Fibroblast of lung (primary cell): ENCODE measurements at regions not wholly inside any gene's neighbourhood (a gene's known extent, or its start where the extent isn't known, plus 50 kb on each side); places are given as distances from the start of the nearest gene placed in this dataset.

Experiments
- DNase-seq, 2 donors: peaks; one replicate each; pipeline versions ENCODE4 v3.0.0 to v3.0.0-alpha.2; 2010; ENCODE audit warnings: low read depth in 2 of 2
- H2AFZ ChIP-seq: 2 replicates; pipeline ENCODE4 v1.5.1; 2012; ENCODE audit warnings: low read length, control low read depth, inconsistent platforms
- H3K27ac ChIP-seq: 2 replicates; pipeline ENCODE4 v1.5.1; 2011; ENCODE audit warnings: low read length, control low read depth; ENCODE audit not compliant: insufficient read depth
- H3K27me3 ChIP-seq: 2 replicates; pipeline ENCODE4 v1.5.1; 2011; ENCODE audit warnings: mild to moderate bottlenecking, low read length; ENCODE audit not compliant: control insufficient read depth, insufficient read depth
- H3K36me3 ChIP-seq: 2 replicates; pipeline ENCODE4 v1.5.1; 2011; ENCODE audit warnings: low read length; ENCODE audit not compliant: control insufficient read depth, insufficient read depth
- H3K4me1 ChIP-seq: 2 replicates; pipeline ENCODE4 v1.5.1; 2011; ENCODE audit warnings: low read length; ENCODE audit not compliant: control insufficient read depth, insufficient read depth; ENCODE audit errors: extremely low read depth
- H3K4me2 ChIP-seq: 2 replicates; pipeline ENCODE4 v1.5.1; 2011; ENCODE audit warnings: low read length, control low read depth; ENCODE audit not compliant: insufficient read depth; ENCODE audit errors: extremely low read depth
- H3K4me3 ChIP-seq, 4 experiments: fragments of 200-600 bp in 1 of 4; sonication (generic) in 1 of 4; replicated peaks in 1 of 4; 2 replicates each; pipeline ENCODE4 v1.5.1; 2011 to 2016; ENCODE audit warnings: low read length in 4 of 4, low read depth in 3 of 4, mild to moderate bottlenecking in 3 of 4, control low read depth in 2 of 4, inconsistent platforms in 1 of 4, mixed read lengths in 1 of 4; ENCODE audit not compliant: insufficient read depth in 1 of 4; ENCODE audit errors: control extremely low read depth in 1 of 4
- H3K79me2 ChIP-seq: 2 replicates; pipeline ENCODE4 v1.5.1; 2012; ENCODE audit warnings: mild to moderate bottlenecking, low read length, inconsistent platforms; ENCODE audit not compliant: control insufficient read depth, insufficient read depth
- H3K9ac ChIP-seq: 2 replicates; pipeline ENCODE4 v1.5.1; 2011; ENCODE audit warnings: mild to moderate bottlenecking, low read length, control low read depth; ENCODE audit not compliant: insufficient read depth
- H3K9me3 ChIP-seq: 2 replicates; pipeline ENCODE4 v1.5.1; 2012; ENCODE audit warnings: low read depth, low read length; ENCODE audit not compliant: control insufficient read depth, insufficient read depth
- H4K20me1 ChIP-seq: 2 replicates; pipeline ENCODE4 v1.5.1; 2011; ENCODE audit warnings: low read length; ENCODE audit not compliant: control insufficient read depth, insufficient read depth; ENCODE audit errors: extremely low read depth
- CTCF ChIP-seq, 2 donors: IDR thresholded peaks in 1 of 2; conservative IDR thresholded peaks in 1 of 2; 1 replicate in 1 of 2; 2 replicates in 1 of 2; pipeline ENCODE4 v1.5.1; 2011 to 2012; ENCODE audit warnings: low read length in 2 of 2, control low read depth in 1 of 2, inconsistent platforms in 1 of 2, low read depth in 1 of 2, mild to moderate bottlenecking in 1 of 2
- EZH2 ChIP-seq: IDR thresholded peaks from 2 replicates; pipeline ENCODE4 v1.5.1; 2012; ENCODE audit warnings: low read length, control low read depth, mild to moderate bottlenecking; ENCODE audit errors: missing control alignments

- Histone ChIP-seq H3K9ac (no peak overlapping the region), H4K20me1 (no peaks in the 10 kb centered on the region), H2AFZ (no peak overlapping the region), H3K4me3 (no peak overlapping the region), H3K4me1 (peaks cover 23% of the 10 kb centered on the region), H3K27ac (no peak overlapping the region), H3K36me3 (no peaks in the 10 kb centered on the region), H3K9me3 (no peaks in the 10 kb centered on the region), H3K79me2 (peaks cover 84% of the 10 kb centered on the region), H3K27me3 (no peaks in the 10 kb centered on the region), H3K4me2 (no peak overlapping the region)
- TF ChIP-seq CTCF (conservative IDR thresholded peaks at IDR 0.05 in 1 of 2, IDR thresholded peaks at IDR 0.05 in 1 of 2; ENCODE audit: low read depth in 1 of 2, low read length in 2 of 2) (no peak), EZH2 (no peak)
- DNase-seq, result peak in 1 of 2 donors; percentile 54
Observed at GRCh38 chr6:56752534-56752933, 109.8 kb upstream of the DST start.

GRCh38 chr6:56752009-56752408 is 109.3 kb upstream of the DST start:
- Histone ChIP-seq H3K27ac (no peak overlapping the region), H3K79me2 (peaks cover 84% of the 10 kb centered on the region), H4K20me1 (no peaks in the 10 kb centered on the region), H3K36me3 (no peaks in the 10 kb centered on the region), H3K9ac (no peak overlapping the region), H3K9me3 (no peaks in the 10 kb centered on the region), H3K4me3 (no peak overlapping the region), H2AFZ (no peak overlapping the region), H3K4me2 (no peak overlapping the region), H3K4me1 (peaks cover 19% of the 10 kb centered on the region), H3K27me3 (no peaks in the 10 kb centered on the region)
- peak; percentile 63 to 95 for DNase-seq
- TF ChIP-seq CTCF (conservative IDR thresholded peaks at IDR 0.05 in 1 of 2, IDR thresholded peaks at IDR 0.05 in 1 of 2; ENCODE audit: low read depth in 1 of 2, low read length in 2 of 2), result no peak

- Histone ChIP-seq H3K9ac (no peak overlapping the region), H3K4me1 (peaks cover 19% of the 10 kb centered on the region), H3K27ac (no peak overlapping the region), H3K79me2 (peaks cover 84% of the 10 kb centered on the region), H2AFZ (no peak overlapping the region), H3K9me3 (no peaks in the 10 kb centered on the region), H3K36me3 (no peaks in the 10 kb centered on the region), H3K27me3 (no peaks in the 10 kb centered on the region), H3K4me3 (no peak overlapping the region), H4K20me1 (no peaks in the 10 kb centered on the region), H3K4me2 (no peak overlapping the region)
- peak in 1 of 2 donors; percentile 34 for DNase-seq
- TF ChIP-seq EZH2 (no peak), CTCF (conservative IDR thresholded peaks at IDR 0.05 in 1 of 2, IDR thresholded peaks at IDR 0.05 in 1 of 2; ENCODE audit: low read depth in 1 of 2, low read length in 2 of 2) (no peak)
Observed at GRCh38 chr6:56751604-56752003, 108.9 kb upstream of the DST start.
